ENCODE measurements at regions not wholly inside any gene's neighbourhood (a gene's known extent, or its start where the extent isn't known, plus 50 kb on each side); places are given as distances from the start of the nearest gene placed in this dataset.

- H3F3A ChIP-seq (ENCODE audit: insufficient read depth, low read depth): no peaks in the 10 kb centered on the region
- H3K4me3 ChIP-seq: no peak overlapping the region
- no peaks in the 10 kb centered on the region for H4K20me1 ChIP-seq (ENCODE audit: insufficient read depth)
- no peak overlapping the region for H2AFZ ChIP-seq
- no TSS peak for BruUV-seq (replicated peaks)
- H3K9me2 ChIP-seq (ENCODE audit: insufficient read depth): no peaks in the 10 kb centered on the region; the same call in 1 of the 2 replicates
- no peak overlapping the region for H3K4me2 ChIP-seq
- intact Hi-C loops (cut with micrococcal nuclease; ENCODE audit: unreplicated experiment): no loop called here
- TF ChIP-seq CTCF (conservative IDR thresholded peaks at IDR 0.05) (no peak), EZH2 (IDR thresholded peaks at IDR 0.05; ENCODE audit: low read depth) (no peak)
- H3K27me3 ChIP-seq (ENCODE audit: insufficient read depth, low read depth): no peaks in the 10 kb centered on the region
- no peaks in the 10 kb centered on the region for H3K79me2 ChIP-seq (ENCODE audit: low read depth)
- ChIA-PET CTCF (no interaction called here), POLR2A (ENCODE audit: unreplicated experiment) (interaction anchor here (0.7 kb wide), 1 partner anchor 250 kb away, joined by 4 read pairs; no protein-coding TSS in a partner anchor)
- H3K36me3 ChIP-seq (ENCODE audit: low read depth): no peaks in the 10 kb centered on the region
- no peak overlapping the region for H3K27ac ChIP-seq
- no peaks in the 10 kb centered on the region for H3K4me1 ChIP-seq (replicated peaks; ENCODE audit: insufficient read depth)
- no peak for DNase-seq
- no peaks in the 10 kb centered on the region for H3K9me3 ChIP-seq (ENCODE audit: insufficient read depth, low read depth)
Observed at GRCh38 chr2:42877936-42878335, 85.6 kb upstream of the HAAO start.

GRCh38 chr2:42877511-42877910, 85.1 kb upstream of the HAAO start:
- H3K79me2 ChIP-seq (ENCODE audit: low read depth): no peaks in the 10 kb centered on the region
- no peaks in the 10 kb centered on the region for H3K9me2 ChIP-seq (ENCODE audit: insufficient read depth)
- H3K4me1 ChIP-seq (replicated peaks; ENCODE audit: insufficient read depth): no peaks in the 10 kb centered on the region
- H3K4me3 ChIP-seq: no peak overlapping the region
- ChIA-PET POLR2A (ENCODE audit: unreplicated experiment) (no interaction called here), CTCF (no interaction called here)
- H2AFZ ChIP-seq: no peak overlapping the region
- no peaks in the 10 kb centered on the region for H4K20me1 ChIP-seq (ENCODE audit: insufficient read depth)
- no peak for DNase-seq
- no peak overlapping the region for H3K4me2 ChIP-seq
- intact Hi-C loops (cut with micrococcal nuclease; ENCODE audit: unreplicated experiment): no loop called here
- no peaks in the 10 kb centered on the region for H3K9me3 ChIP-seq (ENCODE audit: insufficient read depth, low read depth)
- no TSS peak for BruUV-seq (replicated peaks)
- H3K36me3 ChIP-seq (ENCODE audit: low read depth): no peaks in the 10 kb centered on the region
- no peak for TF ChIP-seq EZH2 (IDR thresholded peaks at IDR 0.05; ENCODE audit: low read depth)
- TF ChIP-seq CTCF (conservative IDR thresholded peaks at IDR 0.05): no peak
- no peaks in the 10 kb centered on the region for H3K27me3 ChIP-seq (ENCODE audit: insufficient read depth, low read depth)
- no peak overlapping the region for H3K27ac ChIP-seq
- H3F3A ChIP-seq (ENCODE audit: insufficient read depth, low read depth): no peaks in the 10 kb centered on the region

GRCh38 chr2:42876326-42876751, 84.0 kb upstream of the HAAO start:
- H3K4me2 ChIP-seq: no peak overlapping the region
- no peak overlapping the region for H3K4me3 ChIP-seq
- ChIA-PET CTCF (interaction anchor here (0.7 kb wide), 1 partner anchor 171 kb away, joined by 4 read pairs; no protein-coding TSS in a partner anchor), POLR2A (ENCODE audit: unreplicated experiment) (no interaction called here)
- no peaks in the 10 kb centered on the region for H3K4me1 ChIP-seq (replicated peaks; ENCODE audit: insufficient read depth)
- no peaks in the 10 kb centered on the region for H3K36me3 ChIP-seq (ENCODE audit: low read depth)
- H3K27me3 ChIP-seq (ENCODE audit: insufficient read depth, low read depth): no peaks in the 10 kb centered on the region
- H3F3A ChIP-seq (ENCODE audit: insufficient read depth, low read depth): no peaks in the 10 kb centered on the region
- BruUV-seq (replicated peaks): no TSS peak
- H3K9me3 ChIP-seq (ENCODE audit: insufficient read depth, low read depth): no peaks in the 10 kb centered on the region
- no peaks in the 10 kb centered on the region for H4K20me1 ChIP-seq (ENCODE audit: insufficient read depth)
- no peak overlapping the region for H3K27ac ChIP-seq
- H3K9me2 ChIP-seq (ENCODE audit: insufficient read depth): no peaks in the 10 kb centered on the region
- no peaks in the 10 kb centered on the region for H3K79me2 ChIP-seq (ENCODE audit: low read depth)
- no peak for DNase-seq
- no peak for TF ChIP-seq CTCF (conservative IDR thresholded peaks at IDR 0.05)
- TF ChIP-seq EZH2 (IDR thresholded peaks at IDR 0.05; ENCODE audit: low read depth): no peak
- intact Hi-C loops (cut with micrococcal nuclease; ENCODE audit: unreplicated experiment): no loop called here
- no peak overlapping the region for H2AFZ ChIP-seq

Measured in PC-9 (cell line).